C4-2B (cell line): ENCODE measurements at regions not wholly inside any gene's neighbourhood (a gene's known extent, or its start where the extent isn't known, plus 50 kb on each side); places are given as distances from the start of the nearest gene placed in this dataset.

ENCODE experiments used
- H3K27ac ChIP-seq: fragments of 450-650 bp; 2 replicates; pipeline ENCODE4 v1.5.1; 2017
- CTCF ChIP-seq: fragments of 450-650 bp; conservative IDR thresholded peaks from 2 replicates; pipeline ENCODE4 v1.5.1; 2017; ENCODE audit warnings: mild to moderate bottlenecking
- ZFX ChIP-seq: fragments of 450-650 bp; IDR thresholded peaks from 2 replicates; pipeline ENCODE4 v1.6.1; 2017

- no peak overlapping the region for H3K27ac ChIP-seq
- no peak for TF ChIP-seq ZFX
- no peak for TF ChIP-seq CTCF
Observed at GRCh38 chr2:157934684-157935377, 58.7 kb upstream of the ACVR1 start.

- H3K27ac ChIP-seq, result no peak overlapping the region
- TF ChIP-seq CTCF (no peak), ZFX (no peak)
Observed at GRCh38 chr2:157933160-157933920, 57.2 kb upstream of the ACVR1 start.

- no peak overlapping the region for H3K27ac ChIP-seq
- no peak for TF ChIP-seq CTCF
- no peak for TF ChIP-seq ZFX
Observed at GRCh38 chr2:157932480-157933159, 56.5 kb upstream of the ACVR1 start.

- TF ChIP-seq CTCF, result no peak
- TF ChIP-seq ZFX, result no peak
- H3K27ac ChIP-seq, result no peak overlapping the region
Observed at GRCh38 chr2:157931542-157931941, 55.4 kb upstream of the ACVR1 start.

- no peak for TF ChIP-seq CTCF
- TF ChIP-seq ZFX, result no peak
- H3K27ac ChIP-seq, result no peak overlapping the region
Observed at GRCh38 chr2:157930728-157931127, 54.6 kb upstream of the ACVR1 start.

- H3K27ac ChIP-seq, result no peak overlapping the region
- TF ChIP-seq ZFX (no peak), CTCF (no peak)
Observed at GRCh38 chr2:157929871-157930667, 53.9 kb upstream of the ACVR1 start.
